ENCODE measurements at regions not wholly inside any gene's neighbourhood (a gene's known extent, or its start where the extent isn't known, plus 50 kb on each side); places are given as distances from the start of the nearest gene placed in this dataset.

DNA sequence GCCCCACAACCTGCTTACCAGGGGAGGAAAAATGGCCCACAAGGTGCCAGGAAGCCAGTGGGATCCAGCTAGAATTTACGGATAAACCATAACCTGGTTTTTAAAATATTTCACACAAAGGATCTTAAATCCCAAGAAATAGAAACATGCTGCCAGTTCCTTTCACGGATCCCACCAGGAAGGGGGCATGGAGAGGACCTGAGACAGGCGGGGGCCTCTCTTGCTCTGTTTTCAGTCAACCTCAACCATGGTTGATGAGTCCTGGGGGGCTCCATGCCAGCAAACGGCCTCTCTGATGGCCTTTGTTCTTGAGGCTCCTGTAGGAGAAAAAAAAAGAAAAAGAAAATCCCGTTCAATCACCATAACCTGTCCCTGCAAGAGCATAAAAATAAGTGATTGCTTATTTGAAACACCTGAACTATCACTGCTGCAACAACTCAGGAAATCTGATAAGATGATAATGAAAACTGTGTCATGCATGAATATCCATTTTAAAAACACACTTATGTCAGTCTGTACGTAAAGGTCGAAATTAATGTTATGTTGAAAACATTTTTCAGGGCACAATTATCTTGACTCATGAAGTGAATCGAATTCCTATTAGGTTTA lies 125.8 kb upstream of the CST7 start:
- TF ChIP-seq, protein P1, sequence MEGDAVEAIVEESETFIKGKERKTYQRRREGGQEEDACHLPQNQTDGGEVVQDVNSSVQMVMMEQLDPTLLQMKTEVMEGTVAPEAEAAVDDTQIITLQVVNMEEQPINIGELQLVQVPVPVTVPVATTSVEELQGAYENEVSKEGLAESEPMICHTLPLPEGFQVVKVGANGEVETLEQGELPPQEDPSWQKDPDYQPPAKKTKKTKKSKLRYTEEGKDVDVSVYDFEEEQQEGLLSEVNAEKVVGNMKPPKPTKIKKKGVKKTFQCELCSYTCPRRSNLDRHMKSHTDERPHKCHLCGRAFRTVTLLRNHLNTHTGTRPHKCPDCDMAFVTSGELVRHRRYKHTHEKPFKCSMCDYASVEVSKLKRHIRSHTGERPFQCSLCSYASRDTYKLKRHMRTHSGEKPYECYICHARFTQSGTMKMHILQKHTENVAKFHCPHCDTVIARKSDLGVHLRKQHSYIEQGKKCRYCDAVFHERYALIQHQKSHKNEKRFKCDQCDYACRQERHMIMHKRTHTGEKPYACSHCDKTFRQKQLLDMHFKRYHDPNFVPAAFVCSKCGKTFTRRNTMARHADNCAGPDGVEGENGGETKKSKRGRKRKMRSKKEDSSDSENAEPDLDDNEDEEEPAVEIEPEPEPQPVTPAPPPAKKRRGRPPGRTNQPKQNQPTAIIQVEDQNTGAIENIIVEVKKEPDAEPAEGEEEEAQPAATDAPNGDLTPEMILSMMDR (IDR thresholded peaks at IDR 0.05; ENCODE audit: insufficient read depth, low read depth, low read length), result no peak

DNA sequence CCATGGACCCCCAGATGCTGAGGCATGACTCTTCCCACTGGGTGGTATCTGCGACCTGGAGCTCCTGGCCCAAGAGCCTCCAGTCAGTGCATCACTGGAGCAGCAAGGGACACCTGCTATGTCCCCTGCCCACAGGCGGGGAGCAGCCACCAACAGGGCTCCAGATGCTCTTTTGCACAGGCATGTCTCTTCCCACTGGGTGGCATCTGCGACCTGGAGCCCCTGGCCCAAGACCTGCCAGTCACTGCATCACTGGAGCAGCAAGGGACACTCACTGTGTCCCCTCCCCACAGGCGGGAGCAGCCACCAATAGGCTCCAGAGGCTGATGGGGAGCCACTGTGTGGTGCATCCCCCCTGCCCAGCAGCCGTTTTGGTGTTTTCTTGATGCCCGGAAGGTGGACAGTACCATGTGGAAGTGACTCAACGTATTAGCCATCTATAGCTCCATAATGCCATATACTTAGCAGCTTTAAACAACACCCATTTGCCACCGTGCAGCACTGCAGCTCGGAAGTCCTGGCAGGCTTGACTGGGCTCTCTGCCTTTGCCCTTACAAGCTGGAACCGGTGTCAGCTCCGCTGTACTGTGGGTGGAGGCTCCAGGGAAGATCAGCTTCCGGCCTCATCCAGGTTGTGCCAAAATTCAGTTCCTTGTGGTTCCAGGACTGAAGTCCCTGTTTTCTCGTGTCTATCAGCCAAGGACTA lies 124.9 kb upstream of the CST7 start:
- no peaks in the 10 kb centered on the region for H3K36me3 ChIP-seq (ENCODE audit: control insufficient read depth, insufficient read depth, low read length)
- POLR2A ChIA-PET, result no interaction called here
- DNase-seq (ENCODE audit: low read depth), result no peak
- CTCF ChIA-PET, result interaction anchor here (0.9 kb wide), 1 partner anchor 94 kb away, joined by 3 read pairs; no protein-coding TSS in a partner anchor
- H3K27me3 ChIP-seq (ENCODE audit: control insufficient read depth, insufficient read depth, low read length), result peaks cover 1% of the 10 kb centered on the region; the same call in 1 of the 2 replicates
- no peak overlapping the region for H3K4me3 ChIP-seq (ENCODE audit: low read depth, low read length)
- TF ChIP-seq, protein P1 (IDR thresholded peaks at IDR 0.05; ENCODE audit: insufficient read depth, low read depth, low read length), result no peak

More for the DNA sequence above, 125.8 kb upstream of the CST7 start:
- no peak for DNase-seq (ENCODE audit: low read depth)
- ChIA-PET POLR2A (no interaction called here), CTCF (interaction anchor here (0.9 kb wide), 1 partner anchor 95 kb away, joined by 3 read pairs; no protein-coding TSS in a partner anchor)
- H3K36me3 ChIP-seq (ENCODE audit: control insufficient read depth, insufficient read depth, low read length), result no peaks in the 10 kb centered on the region
- H3K27me3 ChIP-seq (ENCODE audit: control insufficient read depth, insufficient read depth, low read length), result peaks cover 1% of the 10 kb centered on the region; the same call in 1 of the 2 replicates
- no peak overlapping the region for H3K4me3 ChIP-seq (ENCODE audit: low read depth, low read length)

DNA sequence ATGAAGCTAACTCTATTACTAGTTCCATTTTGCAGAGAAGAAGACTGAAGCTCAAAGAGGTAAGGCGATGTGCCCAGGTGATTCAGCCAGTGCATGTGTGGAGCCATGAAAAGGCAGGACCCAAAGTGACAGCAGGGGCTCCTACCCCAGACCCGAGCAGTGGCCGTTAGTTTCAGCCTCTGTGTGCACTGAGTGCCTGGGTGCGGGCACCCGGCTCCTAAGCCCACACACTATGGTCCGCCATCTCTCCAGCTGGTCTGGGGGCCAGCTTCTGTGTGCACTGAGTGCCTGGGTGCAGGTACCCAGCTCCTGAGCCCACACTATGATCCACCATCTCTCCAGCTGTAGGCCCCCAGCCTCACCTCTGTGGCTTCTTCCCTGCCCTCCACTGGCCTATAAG lies 123.5 kb upstream of the CST7 start:
- ChIA-PET POLR2A (no interaction called here), CTCF (no interaction called here)
- no peak for DNase-seq (ENCODE audit: low read depth)
- peaks cover 1% of the 10 kb centered on the region; the same call in 1 of the 2 replicates for H3K27me3 ChIP-seq (ENCODE audit: control insufficient read depth, insufficient read depth, low read length)
- TF ChIP-seq, protein P1 (IDR thresholded peaks at IDR 0.05; ENCODE audit: insufficient read depth, low read depth, low read length), result no peak
- no peaks in the 10 kb centered on the region for H3K36me3 ChIP-seq (ENCODE audit: control insufficient read depth, insufficient read depth, low read length)
- H3K4me3 ChIP-seq (ENCODE audit: low read depth, low read length), result no peak overlapping the region

DNA sequence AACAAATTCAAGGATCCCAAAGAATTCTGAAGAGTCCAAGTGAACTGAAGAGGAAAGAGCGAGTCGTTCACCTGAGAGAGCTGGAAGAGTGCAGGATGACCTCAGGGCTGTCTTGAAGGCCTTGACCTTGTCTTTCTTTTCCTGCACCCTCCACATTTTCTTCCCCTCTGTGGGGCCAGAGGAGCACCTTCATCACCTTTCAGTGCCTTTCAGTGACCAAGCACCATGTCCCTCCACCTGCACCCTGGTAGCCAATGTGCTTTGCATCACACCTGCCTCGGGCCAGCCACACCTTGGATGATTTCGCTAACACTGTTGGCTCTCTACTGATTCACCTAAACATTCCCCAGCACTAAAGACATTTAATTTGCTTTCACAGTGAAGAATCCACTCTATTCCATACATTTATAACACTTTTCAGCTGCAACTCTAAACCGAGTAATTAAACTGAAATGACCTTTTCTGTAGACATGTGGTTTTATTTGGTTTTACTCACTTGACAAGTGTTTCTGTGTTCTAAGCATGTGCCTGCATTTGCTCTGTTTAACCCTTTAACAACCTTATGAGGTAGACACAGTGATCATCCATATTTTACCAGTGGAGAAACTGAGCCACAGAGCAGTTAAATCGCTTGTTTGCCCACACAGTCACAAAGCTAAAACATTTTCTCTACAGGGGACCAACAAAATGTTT lies 121.3 kb upstream of the CST7 start:
- Histone ChIP-seq H3K27me3 (ENCODE audit: control insufficient read depth, insufficient read depth, low read length) (peaks cover 1% of the 10 kb centered on the region; the same call in 1 of the 2 replicates), H3K36me3 (ENCODE audit: control insufficient read depth, insufficient read depth, low read length) (no peaks in the 10 kb centered on the region), H3K4me3 (ENCODE audit: low read depth, low read length) (no peak overlapping the region)
- no peak for DNase-seq (ENCODE audit: low read depth)
- CTCF ChIA-PET, result no interaction called here
- POLR2A ChIA-PET, result no interaction called here
- TF ChIP-seq, protein P1 (IDR thresholded peaks at IDR 0.05; ENCODE audit: insufficient read depth, low read depth, low read length), result no peak

DNA sequence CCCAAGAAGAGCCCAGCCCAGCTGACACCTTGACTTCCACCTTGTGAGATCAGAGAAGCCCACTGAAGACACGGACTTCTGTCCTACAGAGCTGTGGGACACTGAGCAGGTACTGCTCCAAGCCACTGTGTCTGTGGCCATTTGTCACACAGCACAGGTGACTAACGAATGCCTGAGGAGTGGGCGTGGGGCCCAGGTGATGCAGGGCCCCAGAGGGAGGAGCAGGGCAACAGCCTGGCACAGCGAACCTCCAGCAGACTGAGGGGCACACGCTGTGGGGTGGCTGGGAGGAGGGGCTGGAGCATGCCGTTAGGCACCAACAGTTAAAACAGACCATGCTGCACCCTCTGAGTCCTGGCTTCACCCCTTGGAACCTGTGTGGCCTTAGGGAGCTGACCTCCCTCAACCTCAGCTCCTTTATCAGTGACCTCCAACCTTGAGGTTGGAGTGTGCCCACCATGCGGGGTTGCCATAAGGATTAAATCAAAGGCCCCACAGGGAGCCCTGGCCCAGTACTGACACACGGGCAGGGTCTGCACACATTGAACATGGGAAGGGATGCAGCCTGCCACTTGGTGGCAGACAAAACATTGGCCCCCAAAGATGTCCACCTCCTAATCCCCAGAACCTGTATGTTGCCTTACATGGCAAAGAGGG lies 119.9 kb upstream of the CST7 start:
- DNase-seq (ENCODE audit: low read depth), result no peak
- 0 out of 2 replicates have a peak, but pooled peaks cover 1% of the 10 kb centered on the region for H3K27me3 ChIP-seq (ENCODE audit: control insufficient read depth, insufficient read depth, low read length)
- ChIA-PET POLR2A (no interaction called here), CTCF (no interaction called here)
- TF ChIP-seq, protein P1 (IDR thresholded peaks at IDR 0.05; ENCODE audit: insufficient read depth, low read depth, low read length), result no peak
- H3K4me3 ChIP-seq (ENCODE audit: low read depth, low read length), result no peak overlapping the region
- H3K36me3 ChIP-seq (ENCODE audit: control insufficient read depth, insufficient read depth, low read length), result no peaks in the 10 kb centered on the region
